Stimulated activated CD4-positive, alpha-beta T cell treated with anti-CD3 and anti-CD28 coated beads, Interleukin-1b, Interleukin-23, amount 100 ng/mL, for 1 hour (primary cell): ENCODE measurements at regions not wholly inside any gene's neighbourhood (a gene's known extent, or its start where the extent isn't known, plus 50 kb on each side); places are given as distances from the start of the nearest gene placed in this dataset.

ENCODE experiments used
- DNase-seq, 2 donors: peaks; one replicate each; pipeline ENCODE4 v3.0.0-alpha.2; 2020; ENCODE audit warnings: low read depth in 2 of 2

- DNase-seq: no peak
Observed at GRCh38 chrX:149274516-149275105, 230.5 kb downstream of the IDS start.

GRCh38 chrX:149272690-149273463, 232.2 kb downstream of the IDS start:
- DNase-seq: no peak

GRCh38 chrX:149267878-149268813, 237.0 kb downstream of the IDS start:
- DNase-seq: no peak

GRCh38 chrX:149262086-149262485, 243.0 kb downstream of the IDS start:
- DNase-seq: no peak

GRCh38 chrX:149259241-149259640, 245.9 kb downstream of the IDS start:
- no peak for DNase-seq

GRCh38 chrX:149255860-149256259, 249.2 kb downstream of the IDS start:
- no peak for DNase-seq

GRCh38 chrX:149248073-149248625, 257.0 kb downstream of the IDS start:
- DNase-seq: no peak

- no peak for DNase-seq
Observed at GRCh38 chrX:149230689-149231088, 274.4 kb downstream of the IDS start.

- no peak for DNase-seq
Observed at GRCh38 chrX:149223854-149224253, 281.3 kb downstream of the IDS start.

GRCh38 chrX:149222040-149222439, 283.1 kb downstream of the IDS start:
- DNase-seq: no peak

GRCh38 chrX:149221230-149221629, 283.9 kb downstream of the IDS start:
- DNase-seq: no peak

- DNase-seq: no peak
Observed at GRCh38 chrX:149213264-149213663, 291.8 kb downstream of the IDS start.

GRCh38 chrX:149208307-149208706, 296.8 kb downstream of the IDS start:
- no peak for DNase-seq

GRCh38 chrX:149207518-149207917, 297.6 kb downstream of the IDS start:
- no peak for DNase-seq

- no peak for DNase-seq
Observed at GRCh38 chrX:149205937-149206336, 299.2 kb downstream of the IDS start.

GRCh38 chrX:149205081-149205480, 300.0 kb downstream of the IDS start:
- no peak for DNase-seq

- no peak for DNase-seq
Observed at GRCh38 chrX:149199734-149200133, 305.4 kb downstream of the IDS start.

- DNase-seq: no peak
Observed at GRCh38 chrX:149198980-149199732, 305.9 kb downstream of the IDS start.

GRCh38 chrX:149185087-149185486, 320.0 kb downstream of the IDS start:
- no peak for DNase-seq

- DNase-seq: no peak
Observed at GRCh38 chrX:149161435-149162088, 343.5 kb downstream of the IDS start.

GRCh38 chrX:149157976-149158375, 347.1 kb downstream of the IDS start:
- DNase-seq: no peak
